ENCODE measurements at regions not wholly inside any gene's neighbourhood (a gene's known extent, or its start where the extent isn't known, plus 50 kb on each side); places are given as distances from the start of the nearest gene placed in this dataset.

GRCh38 chr15:91529534-91529933 is 324.0 kb upstream of the SLCO3A1 start:
- TF ChIP-seq CTCF (IDR thresholded peaks at IDR 0.05 in 4 of 5, conservative IDR thresholded peaks at IDR 0.05 in 1 of 5) = no peak
- no peak for TF ChIP-seq POLR2A (IDR thresholded peaks at IDR 0.05)

Measured in gastrocnemius medialis (tissue), 4 donors.